IPS DF 4.7 (cell line): ENCODE measurements at regions not wholly inside any gene's neighbourhood (a gene's known extent, or its start where the extent isn't known, plus 50 kb on each side); places are given as distances from the start of the nearest gene placed in this dataset.

ENCODE experiments used
- DNase-seq: peaks from one replicate; pipeline ENCODE4 v3.0.0-alpha.2; 2013; ENCODE audit warnings: low spot score; ENCODE audit errors: extremely low read depth

DNA sequence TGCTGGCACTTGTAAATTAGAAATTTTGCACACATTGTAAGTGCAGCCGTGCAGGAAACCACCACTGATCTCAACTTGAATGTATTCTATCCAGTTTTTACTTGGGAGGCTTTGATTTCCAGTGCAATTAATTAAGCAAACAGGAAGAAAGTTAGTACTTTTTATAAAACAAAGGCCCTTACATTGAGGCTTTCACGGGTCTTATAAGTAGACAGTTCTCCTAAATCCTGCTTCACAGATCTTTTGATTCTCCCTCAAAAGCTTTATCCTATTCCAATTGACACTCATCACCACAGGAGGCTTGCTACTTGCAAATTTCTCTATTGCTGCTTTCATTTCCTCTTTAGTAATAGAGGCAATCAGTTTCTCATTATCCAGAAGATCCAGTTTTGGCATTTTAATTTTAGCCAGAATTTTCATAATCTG is 90.1 kb downstream of the ERCC5 start:
- DNase-seq = no peak

GRCh38 chr13:102933523-102933922 is 87.7 kb downstream of the ERCC5 start:
- DNase-seq = no peak

DNA sequence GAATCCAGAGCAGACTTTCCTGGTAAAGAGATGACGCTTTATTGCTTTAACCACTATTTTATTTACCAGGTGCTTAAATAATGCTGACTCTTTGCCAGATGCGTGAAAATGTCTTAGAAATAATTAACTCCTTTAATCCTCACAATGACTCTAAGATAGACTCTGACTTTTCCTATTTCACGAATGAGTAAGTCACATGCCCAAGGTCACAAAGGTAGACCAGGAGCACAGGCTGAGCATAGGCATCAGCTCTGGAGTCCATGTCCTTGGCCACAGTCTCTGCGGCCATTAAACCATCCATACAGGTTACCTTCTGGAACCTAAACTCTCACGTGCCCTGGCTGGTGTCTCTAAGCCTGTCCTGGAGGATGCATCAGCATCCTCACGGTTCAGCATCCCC is 87.3 kb downstream of the ERCC5 start:
- no peak for DNase-seq

DNA sequence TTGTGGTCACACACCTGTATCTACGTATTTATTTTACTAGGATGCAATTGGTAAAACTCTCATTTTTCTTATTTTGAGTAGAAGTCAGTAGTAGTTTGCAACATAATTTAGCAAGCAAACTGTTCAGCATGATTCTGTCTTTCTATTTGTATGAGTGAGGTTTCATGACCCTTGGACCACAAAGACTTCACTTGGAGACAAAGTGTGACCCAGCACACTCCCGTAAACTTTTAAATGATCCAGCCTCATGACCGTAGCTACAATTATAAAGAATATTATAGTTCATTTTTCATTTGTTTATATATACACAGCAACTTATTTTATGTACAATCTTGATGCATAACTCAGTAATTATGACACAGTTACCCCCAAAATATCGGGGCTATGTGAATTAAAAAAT is 86.5 kb downstream of the ERCC5 start:
- no peak for DNase-seq

DNA sequence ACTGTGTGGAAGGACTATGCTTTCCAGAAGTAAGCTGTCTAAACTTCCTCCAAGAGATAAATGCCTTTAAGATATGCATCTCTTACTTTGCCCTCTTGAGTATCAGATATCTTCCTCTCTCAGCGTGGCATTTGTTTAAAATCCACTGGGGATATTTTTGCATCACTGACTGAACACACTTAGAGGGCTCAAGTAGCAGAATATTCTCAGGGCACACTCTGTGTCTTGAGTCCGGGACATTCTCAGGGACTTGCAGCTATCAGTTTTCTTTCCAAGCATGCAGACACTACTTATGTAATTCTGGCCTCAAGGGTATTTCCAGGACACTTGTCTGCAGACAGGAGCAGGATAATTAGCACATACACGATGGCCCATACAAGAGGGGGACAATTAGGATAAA is 84.7 kb downstream of the ERCC5 start:
- no peak for DNase-seq

DNA sequence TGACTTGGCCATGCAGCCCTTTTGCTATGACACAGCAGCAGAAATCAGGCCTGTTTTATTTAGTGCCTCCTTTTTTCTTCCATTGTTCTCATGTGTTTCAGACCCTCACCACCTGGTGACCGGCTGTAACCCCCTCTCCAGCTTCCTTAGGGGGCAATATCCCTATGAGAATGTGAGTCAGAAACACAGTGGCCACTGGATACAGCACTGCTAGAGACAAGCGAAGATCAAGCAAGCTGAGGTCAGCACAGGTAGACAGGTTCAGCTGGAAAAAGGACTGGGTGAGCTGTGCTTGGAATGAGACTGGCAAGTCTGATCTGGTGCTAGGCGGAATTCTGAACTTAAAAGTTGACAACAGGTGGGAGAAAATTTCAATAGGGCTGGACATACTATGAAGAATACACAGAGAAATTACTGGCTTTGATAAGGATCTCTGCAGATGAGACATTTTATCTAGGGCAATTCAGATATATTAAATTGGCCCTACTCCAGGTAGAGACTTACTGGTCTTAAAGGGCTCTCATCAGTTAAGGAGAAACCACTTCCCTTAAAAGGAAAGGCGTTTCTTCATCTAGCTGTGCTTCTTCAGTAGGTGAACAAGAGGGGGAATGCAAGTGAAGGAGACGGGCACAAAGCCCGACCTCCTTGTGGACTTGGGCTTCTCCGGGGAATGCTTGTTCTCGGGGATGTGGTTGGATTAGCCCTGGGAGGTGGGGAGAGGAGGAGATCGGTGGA is 83.3 kb downstream of the ERCC5 start:
- no peak for DNase-seq
